Neural cell (in vitro differentiated cells): ENCODE measurements at regions not wholly inside any gene's neighbourhood (a gene's known extent, or its start where the extent isn't known, plus 50 kb on each side); places are given as distances from the start of the nearest gene placed in this dataset.

Experiments
- H2AFZ ChIP-seq: fragments of 200-600, 300-800 bp; sonication (generic), shearing (Covaris generic); 2 replicates; pipeline ENCODE4 v1.6.0; 2014; ENCODE audit warnings: low read depth, mild to moderate bottlenecking, antibody characterized with exemption, low read length, moderate library complexity
- H3F3A ChIP-seq: fragments of 200-600 bp; shearing (Covaris generic); 2 replicates; pipeline ENCODE4 v1.6.1; 2016; ENCODE audit warnings: mild to moderate bottlenecking, moderate library complexity, mixed read lengths, antibody characterized with exemption, low read length; ENCODE audit not compliant: insufficient read depth, poor library complexity, severe bottlenecking
- H3K27ac ChIP-seq: fragments of 200-600, 300-800 bp; sonication (generic), shearing (Covaris generic); 2 replicates; pipeline ENCODE4 v1.5.1; 2014; ENCODE audit warnings: mild to moderate bottlenecking, low read length, moderate library complexity
- H3K27me3 ChIP-seq: fragments of 300-800, 200-600 bp; sonication (generic), shearing (Covaris generic); 2 replicates; pipeline ENCODE4 v1.6.0; 2014; ENCODE audit warnings: mild to moderate bottlenecking, low read depth, low read length, moderate library complexity; ENCODE audit not compliant: insufficient read depth
- H3K36me3 ChIP-seq: fragments of 300-800, 200-600 bp; sonication (generic), shearing (Covaris generic); 2 replicates; pipeline ENCODE4 v1.5.1; 2014; ENCODE audit warnings: mild to moderate bottlenecking, antibody characterized with exemption, low read length, moderate library complexity; ENCODE audit not compliant: insufficient read depth
- H3K4me2 ChIP-seq: fragments of 300-800, 200-600 bp; sonication (generic), shearing (Covaris generic); 2 replicates; pipeline ENCODE4 v1.6.0; 2014; ENCODE audit warnings: mild to moderate bottlenecking, low read length
- H3K4me3 ChIP-seq: fragments of 300-800, 200-600 bp; sonication (generic), shearing (Covaris generic); 2 replicates; pipeline ENCODE4 v1.5.1; 2014; ENCODE audit warnings: mild to moderate bottlenecking, low read length, moderate library complexity
- H3K79me2 ChIP-seq: fragments of 200-600 bp; shearing (Covaris generic); replicated peaks from 2 replicates; pipeline ENCODE4 v1.6.0; 2014; ENCODE audit warnings: mild to moderate bottlenecking, low read length, moderate library complexity; ENCODE audit not compliant: insufficient read depth
- H3K9ac ChIP-seq: fragments of 300-800, 200-600 bp; sonication (generic), shearing (Covaris generic); 2 replicates; pipeline ENCODE4 v1.6.1; 2016; ENCODE audit warnings: mild to moderate bottlenecking, low read length, mixed read lengths
- H3K9me2 ChIP-seq: fragments of 200-600 bp; shearing (Covaris generic); 2 replicates; pipeline ENCODE4 v1.6.1; 2016; ENCODE audit warnings: mild to moderate bottlenecking, low read length, mixed read lengths; ENCODE audit not compliant: insufficient read depth
- H3K9me3 ChIP-seq: fragments of 200-600, 300-800 bp; sonication (generic), shearing (Covaris generic); 2 replicates; pipeline ENCODE4 v1.6.1; 2016; ENCODE audit warnings: mild to moderate bottlenecking, mixed run types, low read length, moderate library complexity, mixed read lengths
- H4K20me1 ChIP-seq: fragments of 200-600 bp; shearing (Covaris generic); 2 replicates; pipeline ENCODE4 v1.6.1; 2016; ENCODE audit warnings: mild to moderate bottlenecking, mixed run types; ENCODE audit not compliant: insufficient read depth
- CTCF ChIP-seq: fragments of 450-650 bp; IDR thresholded peaks from 2 replicates; pipeline ENCODE4 v1.5.1; 2014; ENCODE audit warnings: antibody characterized with exemption, mild to moderate bottlenecking, moderate library complexity; ENCODE audit not compliant: poor library complexity, severe bottlenecking
- EP300 ChIP-seq: fragments of 450-650 bp; conservative IDR thresholded peaks from 2 replicates; pipeline ENCODE4 v1.6.1; 2014; ENCODE audit warnings: antibody characterized with exemption, mild to moderate bottlenecking, moderate library complexity; ENCODE audit not compliant: poor library complexity, severe bottlenecking
- EZH2 ChIP-seq: fragments of 200-600, 300-800 bp; shearing (Covaris generic), sonication (generic); IDR thresholded peaks from 2 replicates; pipeline ENCODE4 v1.6.1; 2014; ENCODE audit warnings: antibody characterized with exemption, low read length, borderline replicate concordance, mild to moderate bottlenecking; ENCODE audit not compliant: insufficient read depth, poor library complexity, severe bottlenecking
- MXI1 ChIP-seq: fragments of 450-650 bp; conservative IDR thresholded peaks from 2 replicates; pipeline ENCODE4 v1.6.1; 2014; ENCODE audit warnings: antibody characterized with exemption, mild to moderate bottlenecking; ENCODE audit not compliant: poor library complexity, severe bottlenecking
- POLR2AphosphoS5 ChIP-seq: IDR thresholded peaks from 2 replicates; pipeline ENCODE4 v1.6.1; 2012
- RAD21 ChIP-seq: fragments of 450-650 bp; conservative IDR thresholded peaks from 2 replicates; pipeline ENCODE4 v1.6.1; 2014; ENCODE audit warnings: antibody characterized with exemption, mild to moderate bottlenecking, moderate library complexity
- SMC3 ChIP-seq: fragments of 450-650 bp; conservative IDR thresholded peaks from 2 replicates; pipeline ENCODE4 v1.6.1; 2014; ENCODE audit warnings: antibody characterized with exemption, mild to moderate bottlenecking, moderate library complexity; ENCODE audit not compliant: poor library complexity
- TAF1 ChIP-seq: IDR thresholded peaks from 2 replicates; pipeline ENCODE4 v1.6.1; 2012; ENCODE audit warnings: low read depth
- TF ChIP-seq, protein P1 (sequence below): IDR thresholded peaks from 2 replicates; pipeline ENCODE4 v1.6.1; 2012; ENCODE audit warnings: borderline replicate concordance

DNA sequence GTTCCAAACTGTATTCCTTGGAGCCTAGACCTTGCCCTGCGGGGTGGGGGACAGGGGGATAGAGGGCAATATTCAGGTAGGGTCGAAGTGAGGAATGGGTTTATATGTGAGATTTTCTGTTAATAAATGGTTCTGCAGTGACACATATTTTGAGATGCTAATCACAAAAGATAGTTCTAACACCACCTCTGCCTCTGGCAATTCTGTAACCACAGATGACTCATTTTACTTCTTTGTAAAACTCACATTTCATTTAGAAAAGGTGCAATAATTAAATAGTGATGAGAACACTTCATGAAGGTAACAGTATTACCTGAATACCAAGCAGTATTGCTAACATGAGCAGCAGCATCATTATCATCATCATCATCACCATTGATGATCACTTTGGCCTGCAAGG lies 306.6 kb downstream of the SUCLG1 start:
- H3K27me3 ChIP-seq: no peaks in the 10 kb centered on the region
- TF ChIP-seq EZH2: no peak
- TF ChIP-seq SMC3: no peak
- TF ChIP-seq EP300: no peak
- no peak for TF ChIP-seq RAD21
- TF ChIP-seq, protein P1, sequence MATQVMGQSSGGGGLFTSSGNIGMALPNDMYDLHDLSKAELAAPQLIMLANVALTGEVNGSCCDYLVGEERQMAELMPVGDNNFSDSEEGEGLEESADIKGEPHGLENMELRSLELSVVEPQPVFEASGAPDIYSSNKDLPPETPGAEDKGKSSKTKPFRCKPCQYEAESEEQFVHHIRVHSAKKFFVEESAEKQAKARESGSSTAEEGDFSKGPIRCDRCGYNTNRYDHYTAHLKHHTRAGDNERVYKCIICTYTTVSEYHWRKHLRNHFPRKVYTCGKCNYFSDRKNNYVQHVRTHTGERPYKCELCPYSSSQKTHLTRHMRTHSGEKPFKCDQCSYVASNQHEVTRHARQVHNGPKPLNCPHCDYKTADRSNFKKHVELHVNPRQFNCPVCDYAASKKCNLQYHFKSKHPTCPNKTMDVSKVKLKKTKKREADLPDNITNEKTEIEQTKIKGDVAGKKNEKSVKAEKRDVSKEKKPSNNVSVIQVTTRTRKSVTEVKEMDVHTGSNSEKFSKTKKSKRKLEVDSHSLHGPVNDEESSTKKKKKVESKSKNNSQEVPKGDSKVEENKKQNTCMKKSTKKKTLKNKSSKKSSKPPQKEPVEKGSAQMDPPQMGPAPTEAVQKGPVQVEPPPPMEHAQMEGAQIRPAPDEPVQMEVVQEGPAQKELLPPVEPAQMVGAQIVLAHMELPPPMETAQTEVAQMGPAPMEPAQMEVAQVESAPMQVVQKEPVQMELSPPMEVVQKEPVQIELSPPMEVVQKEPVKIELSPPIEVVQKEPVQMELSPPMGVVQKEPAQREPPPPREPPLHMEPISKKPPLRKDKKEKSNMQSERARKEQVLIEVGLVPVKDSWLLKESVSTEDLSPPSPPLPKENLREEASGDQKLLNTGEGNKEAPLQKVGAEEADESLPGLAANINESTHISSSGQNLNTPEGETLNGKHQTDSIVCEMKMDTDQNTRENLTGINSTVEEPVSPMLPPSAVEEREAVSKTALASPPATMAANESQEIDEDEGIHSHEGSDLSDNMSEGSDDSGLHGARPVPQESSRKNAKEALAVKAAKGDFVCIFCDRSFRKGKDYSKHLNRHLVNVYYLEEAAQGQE: no peak
- TF ChIP-seq POLR2AphosphoS5: no peak
- TF ChIP-seq CTCF: no peak
- no peak for TF ChIP-seq MXI1
- no peak for TF ChIP-seq TAF1
- no peaks in the 10 kb centered on the region for H4K20me1 ChIP-seq
- H3K9ac ChIP-seq: no peak overlapping the region
- no peaks in the 10 kb centered on the region for H3K9me3 ChIP-seq
- H2AFZ ChIP-seq: no peak overlapping the region
- H3K4me2 ChIP-seq: no peak overlapping the region
- H3K9me2 ChIP-seq: no peaks in the 10 kb centered on the region
- no peaks in the 10 kb centered on the region for H3K79me2 ChIP-seq
- no peaks in the 10 kb centered on the region for H3F3A ChIP-seq
- no peak overlapping the region for H3K4me3 ChIP-seq
- H3K36me3 ChIP-seq: no peaks in the 10 kb centered on the region
- no peak overlapping the region for H3K27ac ChIP-seq

DNA sequence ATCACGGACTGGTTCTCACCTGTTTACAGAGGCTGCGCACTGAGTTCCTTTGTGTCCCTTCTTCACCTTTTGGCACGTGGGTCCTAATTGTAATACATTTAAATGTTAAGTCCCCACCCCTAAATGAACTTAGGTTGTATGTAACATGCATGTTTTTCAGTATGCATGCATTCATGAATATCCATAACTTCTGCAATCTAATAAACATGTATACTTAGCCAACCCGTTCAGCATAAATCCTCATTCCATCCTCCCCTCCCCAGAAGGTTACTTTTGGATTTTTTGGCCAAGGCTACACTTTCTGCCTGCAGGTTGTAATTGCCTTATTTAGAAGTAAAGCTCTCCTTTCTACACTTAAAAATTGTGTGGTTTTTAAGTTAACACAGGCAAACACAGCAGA lies 314.7 kb downstream of the SUCLG1 start:
- Histone ChIP-seq H3F3A (no peaks in the 10 kb centered on the region), H3K27ac (no peak overlapping the region), H3K9me3 (no peaks in the 10 kb centered on the region), H3K4me2 (no peak overlapping the region), H3K9ac (no peak overlapping the region), H4K20me1 (no peaks in the 10 kb centered on the region), H2AFZ (no peak overlapping the region), H3K9me2 (no peaks in the 10 kb centered on the region), H3K79me2 (no peaks in the 10 kb centered on the region), H3K27me3 (no peaks in the 10 kb centered on the region), H3K36me3 (no peaks in the 10 kb centered on the region), H3K4me3 (no peak overlapping the region)
- TF ChIP-seq EP300 (no peak), SMC3 (no peak), EZH2 (no peak), CTCF (no peak), MXI1 (no peak), TAF1 (no peak), POLR2AphosphoS5 (no peak), RAD21 (no peak)
- TF ChIP-seq, protein P1: no peak
